ENCODE measurements at regions not wholly inside any gene's neighbourhood (a gene's known extent, or its start where the extent isn't known, plus 50 kb on each side); places are given as distances from the start of the nearest gene placed in this dataset.

DNA sequence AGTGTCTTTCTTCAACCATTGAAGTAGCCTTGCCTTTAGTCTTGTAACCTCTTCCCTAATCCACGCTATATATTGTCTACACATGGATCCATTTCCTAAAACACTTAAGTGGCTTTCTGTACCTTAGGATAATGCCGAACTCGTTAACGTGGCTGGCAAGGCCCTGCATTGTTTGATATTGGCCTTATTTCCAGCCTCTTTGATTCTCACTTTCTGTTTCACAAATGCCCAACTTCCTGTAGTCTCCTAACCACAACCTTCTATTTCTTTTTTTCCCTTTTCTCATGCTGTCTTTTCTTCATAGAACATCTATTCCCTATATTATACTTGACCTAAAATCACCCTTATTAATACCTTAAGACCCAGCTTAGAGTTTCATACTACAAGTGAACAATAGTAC lies 536.0 kb downstream of the LMO4 start:
- TF ChIP-seq, protein P1, sequence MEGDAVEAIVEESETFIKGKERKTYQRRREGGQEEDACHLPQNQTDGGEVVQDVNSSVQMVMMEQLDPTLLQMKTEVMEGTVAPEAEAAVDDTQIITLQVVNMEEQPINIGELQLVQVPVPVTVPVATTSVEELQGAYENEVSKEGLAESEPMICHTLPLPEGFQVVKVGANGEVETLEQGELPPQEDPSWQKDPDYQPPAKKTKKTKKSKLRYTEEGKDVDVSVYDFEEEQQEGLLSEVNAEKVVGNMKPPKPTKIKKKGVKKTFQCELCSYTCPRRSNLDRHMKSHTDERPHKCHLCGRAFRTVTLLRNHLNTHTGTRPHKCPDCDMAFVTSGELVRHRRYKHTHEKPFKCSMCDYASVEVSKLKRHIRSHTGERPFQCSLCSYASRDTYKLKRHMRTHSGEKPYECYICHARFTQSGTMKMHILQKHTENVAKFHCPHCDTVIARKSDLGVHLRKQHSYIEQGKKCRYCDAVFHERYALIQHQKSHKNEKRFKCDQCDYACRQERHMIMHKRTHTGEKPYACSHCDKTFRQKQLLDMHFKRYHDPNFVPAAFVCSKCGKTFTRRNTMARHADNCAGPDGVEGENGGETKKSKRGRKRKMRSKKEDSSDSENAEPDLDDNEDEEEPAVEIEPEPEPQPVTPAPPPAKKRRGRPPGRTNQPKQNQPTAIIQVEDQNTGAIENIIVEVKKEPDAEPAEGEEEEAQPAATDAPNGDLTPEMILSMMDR (IDR thresholded peaks at IDR 0.05; ENCODE audit: poor library complexity, severe bottlenecking), result no peak
- no peak for ATAC-seq (ENCODE audit: low read depth)
- Histone ChIP-seq H3K27me3 (ENCODE audit: insufficient read depth, poor library complexity, severe bottlenecking) (no peaks in the 10 kb centered on the region), H3K36me3 (ENCODE audit: low read depth) (no peaks in the 10 kb centered on the region), H3K9me3 (ENCODE audit: severe bottlenecking) (no peaks in the 10 kb centered on the region), H3K4me1 (ENCODE audit: insufficient read depth, poor library complexity, severe bottlenecking) (peaks cover 21% of the 10 kb centered on the region), H3K4me3 (ENCODE audit: severe bottlenecking) (no peak overlapping the region), H3K27ac (ENCODE audit: poor library complexity, severe bottlenecking) (no peak overlapping the region)
- no peak for DNase-seq (ENCODE audit: low spot score)

DNA sequence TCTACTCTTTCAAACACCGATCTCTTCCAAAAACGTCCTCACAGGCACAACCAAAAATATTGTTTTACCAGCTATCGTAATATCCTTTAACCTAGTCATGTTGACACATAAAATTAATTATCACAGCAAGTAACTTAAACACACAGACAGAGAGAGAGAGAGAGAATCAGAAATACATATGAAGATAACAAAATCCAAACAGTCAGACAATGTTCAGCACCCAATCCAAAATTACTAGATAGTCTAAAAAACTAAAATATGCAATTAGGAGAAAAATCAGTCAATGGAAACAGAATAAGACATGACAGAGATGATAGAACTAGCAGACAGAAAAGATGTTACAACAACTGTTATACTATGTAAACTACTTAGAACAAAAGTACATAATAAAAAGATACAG lies 537.7 kb downstream of the LMO4 start:
- Histone ChIP-seq H3K9me3 (ENCODE audit: severe bottlenecking) (no peaks in the 10 kb centered on the region), H3K27ac (ENCODE audit: poor library complexity, severe bottlenecking) (no peak overlapping the region), H3K4me1 (ENCODE audit: insufficient read depth, poor library complexity, severe bottlenecking) (peaks cover 28% of the 10 kb centered on the region), H3K27me3 (ENCODE audit: insufficient read depth, poor library complexity, severe bottlenecking) (no peaks in the 10 kb centered on the region), H3K4me3 (ENCODE audit: severe bottlenecking) (no peak overlapping the region), H3K36me3 (ENCODE audit: low read depth) (no peaks in the 10 kb centered on the region)
- ATAC-seq (ENCODE audit: low read depth), result no peak
- TF ChIP-seq, protein P1 (IDR thresholded peaks at IDR 0.05; ENCODE audit: poor library complexity, severe bottlenecking), result no peak
- no peak for DNase-seq (ENCODE audit: low spot score)

DNA sequence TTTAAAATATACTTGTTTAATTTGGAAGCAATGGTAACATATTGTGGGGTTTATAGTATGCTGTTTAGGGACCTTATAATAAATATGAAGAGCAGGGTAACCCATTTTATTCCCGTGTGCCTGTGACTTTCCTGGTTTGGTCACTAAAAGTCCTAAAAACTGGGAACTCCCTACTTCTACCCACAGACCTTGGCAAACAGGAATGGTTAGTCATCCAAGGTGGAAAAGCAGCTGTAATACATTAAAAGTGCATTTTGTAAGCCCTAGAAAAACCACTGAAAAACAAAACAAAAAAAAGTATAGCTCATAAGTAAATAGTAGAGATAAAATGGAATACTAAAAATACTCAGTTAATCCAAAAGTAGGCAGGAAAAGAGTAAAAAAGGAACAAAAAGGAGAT lies 538.9 kb downstream of the LMO4 start:
- no peaks in the 10 kb centered on the region for H3K36me3 ChIP-seq (ENCODE audit: low read depth)
- H3K27ac ChIP-seq (ENCODE audit: poor library complexity, severe bottlenecking), result peak overlapping the region; percentile 10
- TF ChIP-seq, protein P1 (IDR thresholded peaks at IDR 0.05; ENCODE audit: poor library complexity, severe bottlenecking), result no peak
- DNase-seq (ENCODE audit: low spot score) (no peak), ATAC-seq (ENCODE audit: low read depth) (peak; percentile 50)
- peaks cover 28% of the 10 kb centered on the region for H3K4me1 ChIP-seq (ENCODE audit: insufficient read depth, poor library complexity, severe bottlenecking)
- no peaks in the 10 kb centered on the region for H3K27me3 ChIP-seq (ENCODE audit: insufficient read depth, poor library complexity, severe bottlenecking)
- no peaks in the 10 kb centered on the region for H3K9me3 ChIP-seq (ENCODE audit: severe bottlenecking)
- no peak overlapping the region for H3K4me3 ChIP-seq (ENCODE audit: severe bottlenecking)

DNA sequence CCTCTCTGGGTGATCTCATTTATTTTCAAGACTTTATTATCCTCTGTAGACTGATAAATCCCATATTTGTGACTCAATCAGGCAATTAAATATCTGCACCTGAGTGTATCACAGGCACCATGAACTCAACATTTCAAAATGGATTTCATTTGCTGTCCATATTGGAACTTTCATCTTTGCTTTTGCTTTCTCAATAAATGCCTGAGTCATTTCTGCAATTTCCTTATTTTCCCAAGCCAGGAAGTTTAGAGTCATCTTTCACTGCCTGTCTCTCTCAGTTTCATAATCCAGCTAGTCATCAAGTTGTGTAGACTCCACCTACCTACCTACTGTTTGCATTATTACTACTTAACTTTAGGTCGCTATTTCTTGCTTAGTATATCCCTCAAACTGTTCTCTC lies 540.9 kb downstream of the LMO4 start:
- no peaks in the 10 kb centered on the region for H3K27me3 ChIP-seq (ENCODE audit: insufficient read depth, poor library complexity, severe bottlenecking)

DNA sequence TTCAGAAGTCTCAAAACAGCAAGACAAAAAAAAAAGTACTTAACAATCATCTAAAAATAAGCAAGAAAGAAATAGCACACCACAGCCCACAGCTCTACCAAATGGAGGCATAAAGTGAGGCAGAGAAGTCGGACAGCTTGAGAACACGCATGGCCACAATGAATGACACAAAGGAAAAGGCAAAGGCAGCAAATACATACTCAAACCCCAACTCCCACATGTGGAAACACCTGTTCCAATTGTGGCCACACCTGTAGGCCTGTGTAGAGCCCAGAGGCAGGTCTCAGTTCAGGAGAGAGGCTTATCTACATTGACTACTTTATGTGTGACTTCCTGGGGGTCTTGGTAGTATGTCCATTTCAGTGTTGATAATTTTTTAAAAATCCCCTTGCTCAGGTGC lies 543.5 kb downstream of the LMO4 start:
- DNase-seq (ENCODE audit: low spot score) (no peak), ATAC-seq (ENCODE audit: low read depth) (no peak)
- no peak overlapping the region for H3K27ac ChIP-seq (ENCODE audit: poor library complexity, severe bottlenecking)
- H3K27me3 ChIP-seq (ENCODE audit: insufficient read depth, poor library complexity, severe bottlenecking), result no peaks in the 10 kb centered on the region
- H3K9me3 ChIP-seq (ENCODE audit: severe bottlenecking), result no peaks in the 10 kb centered on the region
- no peak overlapping the region for H3K4me3 ChIP-seq (ENCODE audit: severe bottlenecking)
- peaks cover 27% of the 10 kb centered on the region for H3K4me1 ChIP-seq (ENCODE audit: insufficient read depth, poor library complexity, severe bottlenecking)
- no peaks in the 10 kb centered on the region for H3K36me3 ChIP-seq (ENCODE audit: low read depth)
- TF ChIP-seq, protein P1 (IDR thresholded peaks at IDR 0.05; ENCODE audit: poor library complexity, severe bottlenecking), result no peak

More for the DNA sequence above, 540.9 kb downstream of the LMO4 start:
- TF ChIP-seq, protein P1 (IDR thresholded peaks at IDR 0.05; ENCODE audit: poor library complexity, severe bottlenecking), result no peak
- H3K4me3 ChIP-seq (ENCODE audit: severe bottlenecking), result no peak overlapping the region
- no peak for DNase-seq (ENCODE audit: low spot score)
- H3K36me3 ChIP-seq (ENCODE audit: low read depth), result no peaks in the 10 kb centered on the region
- H3K9me3 ChIP-seq (ENCODE audit: severe bottlenecking), result no peaks in the 10 kb centered on the region
- peak; percentile 98 for ATAC-seq (ENCODE audit: low read depth)
- peaks cover 28% of the 10 kb centered on the region for H3K4me1 ChIP-seq (ENCODE audit: insufficient read depth, poor library complexity, severe bottlenecking)
- H3K27ac ChIP-seq (ENCODE audit: poor library complexity, severe bottlenecking), result peak overlapping the region; percentile 62

Data from RWPE2 (cell line).